Astrocyte (in vitro differentiated cells and primary cell): ENCODE measurements at regions not wholly inside any gene's neighbourhood (a gene's known extent, or its start where the extent isn't known, plus 50 kb on each side); places are given as distances from the start of the nearest gene placed in this dataset.

Source experiments
- DNase-seq: peaks from one replicate; pipeline ENCODE4 v3.0.0-alpha.2; 2010; ENCODE audit warnings: low read depth
- FAIRE-seq: peaks from 2 replicates; lab custom pipeline; 2011; peaks lifted over from hg19 to GRCh38; lab: Jason Lieb, UNC
- H2AFZ ChIP-seq: 2 replicates; pipeline ENCODE4 v1.6.0; 2012; ENCODE audit warnings: low read depth, low read length, inconsistent platforms
- H3K27ac ChIP-seq: 2 replicates; pipeline ENCODE4 v1.5.1; 2011; ENCODE audit warnings: low read depth, low read length, inconsistent platforms
- H3K27me3 ChIP-seq: 2 replicates; pipeline ENCODE4 v1.6.0; 2011; ENCODE audit warnings: low read length, inconsistent platforms; ENCODE audit not compliant: insufficient read depth
- H3K36me3 ChIP-seq: 2 replicates; pipeline ENCODE4 v1.5.1; 2011; ENCODE audit warnings: low read length, inconsistent platforms; ENCODE audit not compliant: insufficient read depth
- H3K4me1 ChIP-seq: 2 replicates; pipeline ENCODE4 v1.5.1; 2011; ENCODE audit warnings: low read length, inconsistent platforms; ENCODE audit not compliant: insufficient read depth
- H3K4me2 ChIP-seq: 2 replicates; pipeline ENCODE4 v1.6.0; 2012; ENCODE audit warnings: low read length, inconsistent platforms
- H3K4me3 ChIP-seq: 2 replicates; pipeline ENCODE4 v1.5.1; 2011; ENCODE audit warnings: low read depth, mild to moderate bottlenecking, low read length, inconsistent platforms; ENCODE audit not compliant: insufficient read depth
- H3K79me2 ChIP-seq: 2 replicates; pipeline ENCODE4 v1.6.0; 2012; ENCODE audit warnings: mild to moderate bottlenecking, low read length, inconsistent platforms; ENCODE audit not compliant: insufficient read depth
- H3K9ac ChIP-seq: 2 replicates; pipeline ENCODE4 v1.6.0; 2012; ENCODE audit warnings: mild to moderate bottlenecking, low read length, inconsistent platforms
- H3K9me3 ChIP-seq: 2 replicates; pipeline ENCODE4 v1.5.1; 2012; ENCODE audit warnings: low read depth, mild to moderate bottlenecking, low read length, inconsistent platforms; ENCODE audit not compliant: insufficient read depth
- H4K20me1 ChIP-seq: 2 replicates; pipeline ENCODE4 v1.6.0; 2012; ENCODE audit warnings: low read length, inconsistent platforms; ENCODE audit not compliant: insufficient read depth
- H3K27ac Mint-ChIP-seq: one replicate; pipeline ENCODE4 v1.8.0; 2021; ENCODE audit warnings: mild to moderate bottlenecking, mixed read lengths; ENCODE audit not compliant: unreplicated experiment
- H3K27me3 Mint-ChIP-seq: one replicate; pipeline ENCODE4 v1.8.0; 2021; ENCODE audit warnings: low read depth, mixed read lengths; ENCODE audit not compliant: unreplicated experiment
- H3K36me3 Mint-ChIP-seq: one replicate; pipeline ENCODE4 v1.8.0; 2021; ENCODE audit warnings: low read depth, mixed read lengths; ENCODE audit not compliant: unreplicated experiment
- H3K4me1 Mint-ChIP-seq: one replicate; pipeline ENCODE4 v1.8.0; 2021; ENCODE audit warnings: low read depth, mixed read lengths; ENCODE audit not compliant: unreplicated experiment
- H3K4me3 Mint-ChIP-seq: one replicate; pipeline ENCODE4 v1.8.0; 2021; ENCODE audit warnings: mild to moderate bottlenecking, moderate library complexity, mixed read lengths; ENCODE audit not compliant: unreplicated experiment
- H3K9me3 Mint-ChIP-seq: one replicate; pipeline ENCODE4 v1.8.0; 2021; ENCODE audit warnings: mild to moderate bottlenecking, mixed read lengths; ENCODE audit not compliant: unreplicated experiment
- CTCF ChIP-seq: IDR thresholded peaks from 2 replicates; pipeline ENCODE4 v1.5.1; 2011; ENCODE audit warnings: low read depth, mild to moderate bottlenecking, inconsistent platforms, low read length, moderate library complexity; ENCODE audit not compliant: insufficient read depth
- EZH2 ChIP-seq: IDR thresholded peaks from 2 replicates; pipeline ENCODE4 v1.6.1; 2012; ENCODE audit warnings: mild to moderate bottlenecking, low read length, inconsistent platforms; ENCODE audit not compliant: insufficient read depth

- no peaks in the 10 kb centered on the region for H3K9me3 Mint-ChIP-seq
- H3K27ac Mint-ChIP-seq, result no peak overlapping the region
- Histone ChIP-seq H3K27ac (no peak overlapping the region), H3K4me3 (no peak overlapping the region), H3K36me3 (no peaks in the 10 kb centered on the region), H3K27me3 (no peaks in the 10 kb centered on the region), H2AFZ (no peak overlapping the region), H3K4me2 (no peak overlapping the region), H4K20me1 (no peaks in the 10 kb centered on the region), H3K9me3 (no peaks in the 10 kb centered on the region), H3K4me1 (no peaks in the 10 kb centered on the region), H3K79me2 (no peaks in the 10 kb centered on the region), H3K9ac (no peak overlapping the region)
- no peaks in the 10 kb centered on the region for H3K4me1 Mint-ChIP-seq
- no peak for TF ChIP-seq CTCF
- TF ChIP-seq EZH2, result no peak
- H3K27me3 Mint-ChIP-seq, result peaks cover 7% of the 10 kb centered on the region
- no peak overlapping the region for H3K4me3 Mint-ChIP-seq
- H3K36me3 Mint-ChIP-seq, result no peaks in the 10 kb centered on the region
- FAIRE-seq, result no peak
- DNase-seq, result no peak
Observed at GRCh38 chr11:112509300-112509699, 248.6 kb upstream of the PLET1 start.

- Mint-ChIP-seq H3K4me3 (no peak overlapping the region), H3K36me3 (peaks cover 3% of the 10 kb centered on the region), H3K4me1 (no peaks in the 10 kb centered on the region), H3K27ac (no peak overlapping the region), H3K27me3 (peaks cover 7% of the 10 kb centered on the region), H3K9me3 (no peaks in the 10 kb centered on the region)
- no peak for FAIRE-seq
- H3K9me3 ChIP-seq, result no peaks in the 10 kb centered on the region
- no peak overlapping the region for H3K4me2 ChIP-seq
- DNase-seq, result no peak
- no peaks in the 10 kb centered on the region for H3K27me3 ChIP-seq
- H3K36me3 ChIP-seq, result no peaks in the 10 kb centered on the region
- no peak for TF ChIP-seq EZH2
- no peak for TF ChIP-seq CTCF
- H3K4me3 ChIP-seq, result no peak overlapping the region
- no peaks in the 10 kb centered on the region for H3K4me1 ChIP-seq
- H3K79me2 ChIP-seq, result no peaks in the 10 kb centered on the region
- no peak overlapping the region for H3K9ac ChIP-seq
- H2AFZ ChIP-seq, result no peak overlapping the region
- H3K27ac ChIP-seq, result no peak overlapping the region
- no peaks in the 10 kb centered on the region for H4K20me1 ChIP-seq
Observed at GRCh38 chr11:112511271-112511670, 250.6 kb upstream of the PLET1 start.

- no peak for DNase-seq
- Mint-ChIP-seq H3K4me1 (peaks cover 4% of the 10 kb centered on the region), H3K27me3 (peaks cover 7% of the 10 kb centered on the region), H3K4me3 (no peak overlapping the region), H3K27ac (no peak overlapping the region), H3K9me3 (no peaks in the 10 kb centered on the region), H3K36me3 (peaks cover 3% of the 10 kb centered on the region)
- Histone ChIP-seq H3K4me3 (no peak overlapping the region), H3K9ac (no peak overlapping the region), H2AFZ (no peak overlapping the region), H3K27ac (no peak overlapping the region), H3K4me1 (no peaks in the 10 kb centered on the region), H3K79me2 (no peaks in the 10 kb centered on the region), H4K20me1 (no peaks in the 10 kb centered on the region), H3K4me2 (no peak overlapping the region), H3K9me3 (no peaks in the 10 kb centered on the region), H3K36me3 (no peaks in the 10 kb centered on the region), H3K27me3 (no peaks in the 10 kb centered on the region)
- TF ChIP-seq CTCF (no peak), EZH2 (no peak)
- FAIRE-seq, result no peak
Observed at GRCh38 chr11:112511911-112512310, 251.3 kb upstream of the PLET1 start.
